Heart right ventricle (tissue), 16 donors: ENCODE measurements at regions not wholly inside any gene's neighbourhood (a gene's known extent, or its start where the extent isn't known, plus 50 kb on each side); places are given as distances from the start of the nearest gene placed in this dataset.

Source experiments
- ATAC-seq, 8 donors: fragments of 200-7000 bp; cut with Tn5 transposase; one replicate each; pipeline ENCODE4 v1.9.1; 2020; ENCODE audit warnings: mild to moderate bottlenecking in 8 of 8, moderate library complexity in 8 of 8, moderate number of reproducible peaks in 1 of 8
- DNase-seq, 2 donors: peaks; one replicate each; pipeline ENCODE4 v3.0.0-alpha.2; 2020
- H3K27ac ChIP-seq, 10 donors: fragments of 200-600 bp; sonication (generic) in 2 of 10; one replicate each; pipeline versions ENCODE4 v1.5.0 to v1.8.0; 2020 to 2022; ENCODE audit warnings: mild to moderate bottlenecking in 3 of 10
- H3K27me3 ChIP-seq, 7 donors: fragments of 200-600 bp; one replicate each; pipeline ENCODE4 v1.8.0; 2021 to 2022; ENCODE audit warnings: mild to moderate bottlenecking in 2 of 7
- H3K36me3 ChIP-seq, 9 donors: fragments of 200-600 bp; sonication (generic) in 1 of 9; one replicate each; pipeline versions ENCODE4 v1.5.0 to v1.8.0; 2020 to 2022; ENCODE audit warnings: mild to moderate bottlenecking in 2 of 9
- H3K4me1 ChIP-seq, 9 donors: fragments of 200-600 bp; sonication (generic) in 1 of 9; one replicate each; pipeline versions ENCODE4 v1.5.0 to v1.8.0; 2020 to 2022; ENCODE audit warnings: mild to moderate bottlenecking in 4 of 9
- H3K4me3 ChIP-seq, 10 donors: fragments of 200-600 bp; sonication (generic) in 2 of 10; one replicate each; pipeline versions ENCODE4 v1.5.0 to v1.8.0; 2020 to 2022; ENCODE audit warnings: mild to moderate bottlenecking in 7 of 10, moderate library complexity in 2 of 10
- H3K9me3 ChIP-seq, 11 donors: fragments of 200-600 bp in 10 of 11; sonication (generic) in 2 of 11; one replicate each; pipeline versions ENCODE4 v1.5.0 to v1.8.0; 2013 to 2022; ENCODE audit warnings: mild to moderate bottlenecking in 2 of 11, control low read depth in 1 of 11, moderate library complexity in 1 of 11
- CTCF ChIP-seq, 9 donors: fragments of 200-600 bp; sonication (generic) in 2 of 9; IDR thresholded peaks; one replicate each; pipeline versions ENCODE4 v1.5.0 to v1.8.0; 2021 to 2022; ENCODE audit warnings: antibody characterized with exemption in 9 of 9, mild to moderate bottlenecking in 5 of 9, moderate library complexity in 1 of 9
- WGBS, 2 donors: extraction: QIAGEN DNeasy Blood & Tissue Kit; methylation state at CpG; one replicate each; pipeline ENCODE4 v1.1.7; 2013; ENCODE audit warnings: inconsistent platforms in 1 of 2; 5-methylcytosine and 5-hydroxymethylcytosine counted together
- intact Hi-C, 10 donors: fragments of 100-400 bp; cut with DNase I; formaldehyde crosslinking; loops; one replicate each; pipeline versions ENCODE4 v1.11.1 to v1.14.2; 2022
- donor health status: Arrhythmogenic right ventricular cardiomyopathy.
- donor health status: ischemic (EF 13 %, LVEDD 7.1; RV severe dilation, severe dysfunction).
- donor health status: healthy with polysubstance abuse.
- donor health status: DM: no; HTN: yes; CAD: no.
- donor health status: DM: no; HTN: no; CAD: no.
- donor health status: ischemic (EF 25% LVEDD 6.9; RV normal size, moderate dysfunction).
- donor health status: ischemic (EF 25% LVEDD 5.7; RV mildly dilated, moderate dysfunction).
- donor health status: healthy.
- donor health status: DM: yes; HTN: yes; CAD: no.
- donor health status: Ischemic cardiomyopathy.
- donor health status: ischemic (EF 35%, LVEDD 5.7; RV mildly dilated, moderate dysfunction).
- donor health status: nonischemic (EF 11% LVEDD 7.7; RV severe dilation, severe dysfunction).
- donor health status: DM: yes; HTN: yes; CAD: no.
- donor health status: PGD.
- donor health status: ischemic (EF 29% LVEDD 5.4; RV normal size, mild dysfunction).
- donor health status: nonischemic (EF 23%, LVEDD 6.1; RV moderate dilation, normal function).

- H3K27me3 ChIP-seq, result no peaks in the 10 kb centered on the region
- no peaks in the 10 kb centered on the region for H3K9me3 ChIP-seq
- TF ChIP-seq CTCF (IDR thresholded peaks at IDR 0.05), result no peak
- intact Hi-C loops, result no loop called here
- no peaks in the 10 kb centered on the region for H3K4me1 ChIP-seq
- no peak for DNase-seq
- no peak for ATAC-seq
- H3K27ac ChIP-seq, result no peak overlapping the region
- H3K36me3 ChIP-seq, result no peaks in the 10 kb centered on the region
- no peak overlapping the region for H3K4me3 ChIP-seq
Measured at GRCh38 chr6:76788155-76788554, 675.1 kb downstream of the HTR1B start.

GRCh38 chr6:76779068-76779467 lies 684.2 kb downstream of the HTR1B start:
- no peak for DNase-seq

GRCh38 chr6:76776876-76777275 lies 686.4 kb downstream of the HTR1B start:
- H3K27me3 ChIP-seq, result no peaks in the 10 kb centered on the region
- H3K36me3 ChIP-seq, result no peaks in the 10 kb centered on the region
- H3K9me3 ChIP-seq, result no peaks in the 10 kb centered on the region
- DNase-seq, result no peak
- H3K27ac ChIP-seq, result no peak overlapping the region
- no peak for TF ChIP-seq CTCF (IDR thresholded peaks at IDR 0.05)
- H3K4me1 ChIP-seq, result peaks cover 0 to 12% (median 0%) of the 10 kb centered on the region in 9 donors
- no peak for ATAC-seq
- H3K4me3 ChIP-seq, result no peak overlapping the region
- intact Hi-C loops, result no loop called here
- WGBS, 2 donors, result 66 to 78% methylated on average over 1 of the region's 1 CpG

More at GRCh38 chr6:76779068-76779467, 684.2 kb downstream of the HTR1B start:
- Histone ChIP-seq H3K36me3 (no peaks in the 10 kb centered on the region), H3K27me3 (no peaks in the 10 kb centered on the region), H3K27ac (no peak overlapping the region), H3K4me1 (peaks cover 0 to 12% (median 0%) of the 10 kb centered on the region in 9 donors), H3K4me3 (no peak overlapping the region), H3K9me3 (no peaks in the 10 kb centered on the region)
- TF ChIP-seq CTCF (IDR thresholded peaks at IDR 0.05), result no peak
- intact Hi-C loops, result no loop called here
- no peak for ATAC-seq

- H3K4me1 ChIP-seq, result peaks cover 0 to 20% (median 5%) of the 10 kb centered on the region in 9 donors
- no peaks in the 10 kb centered on the region for H3K9me3 ChIP-seq
- peak in 1 of 2 donors; percentile 34 for DNase-seq
- intact Hi-C loops, result no loop called here
- peak overlapping the region in 4 of 10 donors; percentile 4 to 20 (median 12) for H3K4me3 ChIP-seq
- no peak overlapping the region for H3K27ac ChIP-seq
- H3K27me3 ChIP-seq, result no peaks in the 10 kb centered on the region
- no peak for TF ChIP-seq CTCF (IDR thresholded peaks at IDR 0.05)
- WGBS, 2 donors, result 23 to 34% methylated on average over 6 of the region's 6 CpGs
- H3K36me3 ChIP-seq, result no peaks in the 10 kb centered on the region
- ATAC-seq, result peak in 7 of 8 donors; percentile 67 to 86 (median 80)
Measured at GRCh38 chr6:76774781-76775384, 688.4 kb downstream of the HTR1B start.
